ENCODE measurements at regions not wholly inside any gene's neighbourhood (a gene's known extent, or its start where the extent isn't known, plus 50 kb on each side); places are given as distances from the start of the nearest gene placed in this dataset.

- no peak for TF ChIP-seq ZNF626 (tag by site-specific recombination; IDR thresholded peaks at IDR 0.05)
- no peak for TF ChIP-seq REST (tag by site-specific recombination; IDR thresholded peaks at IDR 0.05)
- TF ChIP-seq ZNF704 (tag by site-specific recombination; IDR thresholded peaks at IDR 0.05) = no peak
- TF ChIP-seq CTCF (tag by site-specific recombination; IDR thresholded peaks at IDR 0.05) = no peak
- no peak for TF ChIP-seq BCL11A (tag by site-specific recombination; IDR thresholded peaks at IDR 0.05; ENCODE audit: low read depth)
- TF ChIP-seq ZNF558 (tag by site-specific recombination; IDR thresholded peaks at IDR 0.05) = no peak
- TF ChIP-seq SP2 (tag by site-specific recombination; IDR thresholded peaks at IDR 0.05) = no peak
- TF ChIP-seq ZNF24 (tag by site-specific recombination; IDR thresholded peaks at IDR 0.05) = no peak
- no peak for TF ChIP-seq ZBTB10 (tag by site-specific recombination; IDR thresholded peaks at IDR 0.05)
- no peak for TF ChIP-seq ZNF530 (tag by site-specific recombination; IDR thresholded peaks at IDR 0.05; ENCODE audit: low read depth)
- no peak; the same call in 1 of the 2 replicates for TF ChIP-seq ZNF837 (tag by site-specific recombination; IDR thresholded peaks at IDR 0.05)
- no peak for TF ChIP-seq ZNF76 (tag by site-specific recombination; IDR thresholded peaks at IDR 0.05; ENCODE audit: borderline replicate concordance, low read depth)
- no peak for TF ChIP-seq ATF2 (tag by site-specific recombination; IDR thresholded peaks at IDR 0.05; ENCODE audit: low read depth)
- TF ChIP-seq ZNF23 (tag by site-specific recombination; IDR thresholded peaks at IDR 0.05; ENCODE audit: borderline replicate concordance) = no peak
These were observed 60.8 kb upstream of the SORCS2 start for GRCh38 chr4:7131498-7132031.
